GM12878 (cell line): ENCODE measurements at regions not wholly inside any gene's neighbourhood (a gene's known extent, or its start where the extent isn't known, plus 50 kb on each side); places are given as distances from the start of the nearest gene placed in this dataset.

Experiments used
- CBX5 ChIP-seq: sonication (generic); IDR thresholded peaks from 2 replicates; pipeline ENCODE4 v1.6.1; 2016; ENCODE audit warnings: low read depth, moderate library complexity, mild to moderate bottlenecking, inconsistent platforms
- CHD2 ChIP-seq: IDR thresholded peaks from 2 replicates; pipeline ENCODE4 v1.6.1; 2011; ENCODE audit warnings: low read depth, low read length, improper control_type of control experiment, borderline replicate concordance
- IKZF1 ChIP-seq: fragments of 450-650 bp; conservative IDR thresholded peaks from 2 replicates; pipeline ENCODE4 v1.6.1; 2017; ENCODE audit warnings: antibody characterized with exemption, mild to moderate bottlenecking
- MYB ChIP-seq: fragments of 150-350 bp; IDR thresholded peaks from 2 replicates; pipeline ENCODE4 v1.6.1; 2014; ENCODE audit warnings: mild to moderate bottlenecking, low read depth, low read length, borderline replicate concordance
- MYC ChIP-seq: IDR thresholded peaks from 2 replicates; pipeline ENCODE4 v1.6.1; 2011; ENCODE audit warnings: mild to moderate bottlenecking, low read length, moderate library complexity, inconsistent platforms; ENCODE audit not compliant: insufficient read depth, insufficient replicate concordance, insufficient read length, severe bottlenecking
- POLR2AphosphoS2 ChIP-seq: IDR thresholded peaks from 2 replicates; pipeline ENCODE4 v1.6.1; 2011; ENCODE audit warnings: low read depth, mild to moderate bottlenecking, low read length, improper control_type of control experiment, moderate library complexity
- SMAD5 ChIP-seq: IDR thresholded peaks from 2 replicates; pipeline ENCODE4 v1.6.1; 2016; ENCODE audit warnings: antibody characterized with exemption, low read depth
- SP1 ChIP-seq: IDR thresholded peaks from one replicate; pipeline ENCODE4 v1.6.1; 2011; ENCODE audit warnings: low read depth, low read length
- TAF1 ChIP-seq: IDR thresholded peaks from 2 replicates; pipeline ENCODE4 v1.6.1; 2011; ENCODE audit warnings: mild to moderate bottlenecking, low read depth, low read length, borderline replicate concordance
- WRNIP1 ChIP-seq: IDR thresholded peaks from 2 replicates; pipeline ENCODE4 v1.6.1; 2011; ENCODE audit warnings: low read depth, low read length, improper control_type of control experiment, borderline replicate concordance
- TF ChIP-seq, protein P1 (sequence below): fragments of 450-650 bp; IDR thresholded peaks from 2 replicates; pipeline ENCODE4 v1.6.1; 2017; ENCODE audit warnings: mild to moderate bottlenecking
- TF ChIP-seq, protein P2 (sequence below), 3 experiments: IDR thresholded peaks in 2 of 3; conservative IDR thresholded peaks in 1 of 3; 2 replicates each; pipeline ENCODE4 v1.5.1; 2011; ENCODE audit warnings: low read depth in 3 of 3, low read length in 3 of 3, mild to moderate bottlenecking in 3 of 3, control low read depth in 2 of 3, moderate library complexity in 2 of 3, inconsistent platforms in 1 of 3, mixed read lengths in 1 of 3; ENCODE audit not compliant: control insufficient read depth in 2 of 3, insufficient read depth in 1 of 3; ENCODE audit errors: extremely low read depth in 1 of 3

GRCh38 chr9:73349476-73349875 is 197.8 kb downstream of the ANXA1 start:
- TF ChIP-seq, protein P1, sequence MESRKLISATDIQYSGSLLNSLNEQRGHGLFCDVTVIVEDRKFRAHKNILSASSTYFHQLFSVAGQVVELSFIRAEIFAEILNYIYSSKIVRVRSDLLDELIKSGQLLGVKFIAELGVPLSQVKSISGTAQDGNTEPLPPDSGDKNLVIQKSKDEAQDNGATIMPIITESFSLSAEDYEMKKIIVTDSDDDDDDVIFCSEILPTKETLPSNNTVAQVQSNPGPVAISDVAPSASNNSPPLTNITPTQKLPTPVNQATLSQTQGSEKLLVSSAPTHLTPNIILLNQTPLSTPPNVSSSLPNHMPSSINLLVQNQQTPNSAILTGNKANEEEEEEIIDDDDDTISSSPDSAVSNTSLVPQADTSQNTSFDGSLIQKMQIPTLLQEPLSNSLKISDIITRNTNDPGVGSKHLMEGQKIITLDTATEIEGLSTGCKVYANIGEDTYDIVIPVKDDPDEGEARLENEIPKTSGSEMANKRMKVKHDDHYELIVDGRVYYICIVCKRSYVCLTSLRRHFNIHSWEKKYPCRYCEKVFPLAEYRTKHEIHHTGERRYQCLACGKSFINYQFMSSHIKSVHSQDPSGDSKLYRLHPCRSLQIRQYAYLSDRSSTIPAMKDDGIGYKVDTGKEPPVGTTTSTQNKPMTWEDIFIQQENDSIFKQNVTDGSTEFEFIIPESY: no peak
- TF ChIP-seq MYC: no peak
- no peak for TF ChIP-seq CBX5
- TF ChIP-seq, protein P2, sequence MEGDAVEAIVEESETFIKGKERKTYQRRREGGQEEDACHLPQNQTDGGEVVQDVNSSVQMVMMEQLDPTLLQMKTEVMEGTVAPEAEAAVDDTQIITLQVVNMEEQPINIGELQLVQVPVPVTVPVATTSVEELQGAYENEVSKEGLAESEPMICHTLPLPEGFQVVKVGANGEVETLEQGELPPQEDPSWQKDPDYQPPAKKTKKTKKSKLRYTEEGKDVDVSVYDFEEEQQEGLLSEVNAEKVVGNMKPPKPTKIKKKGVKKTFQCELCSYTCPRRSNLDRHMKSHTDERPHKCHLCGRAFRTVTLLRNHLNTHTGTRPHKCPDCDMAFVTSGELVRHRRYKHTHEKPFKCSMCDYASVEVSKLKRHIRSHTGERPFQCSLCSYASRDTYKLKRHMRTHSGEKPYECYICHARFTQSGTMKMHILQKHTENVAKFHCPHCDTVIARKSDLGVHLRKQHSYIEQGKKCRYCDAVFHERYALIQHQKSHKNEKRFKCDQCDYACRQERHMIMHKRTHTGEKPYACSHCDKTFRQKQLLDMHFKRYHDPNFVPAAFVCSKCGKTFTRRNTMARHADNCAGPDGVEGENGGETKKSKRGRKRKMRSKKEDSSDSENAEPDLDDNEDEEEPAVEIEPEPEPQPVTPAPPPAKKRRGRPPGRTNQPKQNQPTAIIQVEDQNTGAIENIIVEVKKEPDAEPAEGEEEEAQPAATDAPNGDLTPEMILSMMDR (IDR thresholded peaks at IDR 0.05 in 2 of 3, conservative IDR thresholded peaks at IDR 0.05 in 1 of 3; ENCODE audit: control insufficient read depth in 2 of 3, extremely low read depth in 1 of 3, insufficient read depth in 1 of 3, low read depth in 3 of 3, low read length in 3 of 3): no peak
- no peak for TF ChIP-seq SP1
- TF ChIP-seq WRNIP1: no peak
- TF ChIP-seq IKZF1: no peak
- TF ChIP-seq MYB: no peak
- TF ChIP-seq SMAD5: no peak
- no peak for TF ChIP-seq POLR2AphosphoS2
- TF ChIP-seq TAF1: no peak
- TF ChIP-seq CHD2: no peak
